ENCODE measurements at regions not wholly inside any gene's neighbourhood (a gene's known extent, or its start where the extent isn't known, plus 50 kb on each side); places are given as distances from the start of the nearest gene placed in this dataset.

GRCh38 chr3:152209776-152210175 is 59.0 kb upstream of the MBNL1 start:
- Histone ChIP-seq H3K79me2 (ENCODE audit: control insufficient read depth in 1 of 2, insufficient read depth in 2 of 2, low read length in 2 of 2) (no peaks in the 10 kb centered on the region), H3K9ac (replicated peaks in 1 of 4; ENCODE audit: extremely low read depth in 1 of 4, low read depth in 3 of 4, low read length in 3 of 4) (no peak overlapping the region), H3K4ac (replicated peaks; ENCODE audit: insufficient read length, low read depth, low read length) (no peak overlapping the region), H2BK120ac (replicated peaks; ENCODE audit: low read depth, low read length) (no peak overlapping the region), H3K18ac (ENCODE audit: extremely low read depth, low read length) (no peak overlapping the region), H3K27me3 (replicated peaks in 1 of 4; ENCODE audit: control insufficient read depth in 3 of 4, extremely low read depth in 1 of 4, insufficient read depth in 3 of 4, low read length in 3 of 4) (no peaks in the 10 kb centered on the region), H3K23ac (ENCODE audit: insufficient read length) (no peak overlapping the region), H2AK5ac (ENCODE audit: low read depth, low read length) (no peak overlapping the region), H3K23me2 (ENCODE audit: low read depth, low read length) (no peaks in the 10 kb centered on the region; the same call in 1 of the 2 replicates), H3K9me3 (ENCODE audit: insufficient read depth in 2 of 2, low read depth in 1 of 2, low read length in 1 of 2) (no peaks in the 10 kb centered on the region), H2BK20ac (ENCODE audit: low read length) (no peak overlapping the region), H3K27ac (ENCODE audit: low read depth, low read length) (no peak overlapping the region), H4K8ac (ENCODE audit: extremely low read depth, insufficient read depth, low read length) (no peak overlapping the region), H2BK15ac (ENCODE audit: low read length) (no peak overlapping the region), H3K4me1 (replicated peaks in 1 of 4; ENCODE audit: control insufficient read depth in 3 of 4, insufficient read depth in 4 of 4, low read length in 3 of 4) (peaks cover 0 to 2% (median 0%) of the 10 kb centered on the region in 4 experiments; a peak in 3 of 7 replicates), H2BK5ac (ENCODE audit: low read depth, low read length) (no peak overlapping the region), H3K56ac (replicated peaks; ENCODE audit: insufficient read length, low read depth, low read length) (no peak overlapping the region), H3K4me3 (ENCODE audit: extremely low read depth in 1 of 4, insufficient read depth in 2 of 4, low read depth in 3 of 4, low read length in 4 of 4) (no peak overlapping the region), H4K20me1 (replicated peaks in 1 of 2; ENCODE audit: control insufficient read depth in 1 of 2, insufficient read depth in 2 of 2, low read length in 2 of 2) (no peaks in the 10 kb centered on the region), H2BK12ac (ENCODE audit: low read depth, low read length) (no peak overlapping the region), H3K36me3 (ENCODE audit: control insufficient read depth in 2 of 4, insufficient read depth in 4 of 4, low read length in 3 of 4) (no peaks in the 10 kb centered on the region), H3K79me1 (ENCODE audit: low read depth, low read length) (no peaks in the 10 kb centered on the region), H2AFZ (ENCODE audit: low read length) (no peak overlapping the region), H3K14ac (ENCODE audit: insufficient read length) (no peak overlapping the region), H4K5ac (ENCODE audit: insufficient read length, low read depth, low read length) (no peak overlapping the region), H3K4me2 (ENCODE audit: insufficient read depth in 1 of 2, low read depth in 2 of 2, low read length in 2 of 2) (no peak overlapping the region), H4K91ac (replicated peaks; ENCODE audit: insufficient read length, low read length) (no peak overlapping the region)
- DNase-seq (ENCODE audit: low read depth in 1 of 2, low spot score in 2 of 2) (no peak), FAIRE-seq (no peak)
- CTCF ChIA-PET (ENCODE audit: partially characterized antibody): interaction anchor here (0.8 kb wide), 1 partner anchor 26 kb away, joined by 3 read pairs; no protein-coding TSS in a partner anchor
- POLR2A ChIA-PET (ENCODE audit: partially characterized antibody): no interaction called here
- WGBS, 2 experiments (ENCODE audit: extremely low coverage in 1 of 2, insufficient coverage in 1 of 2, insufficient read length in 1 of 2, insufficient replicate concordance in 2 of 2, low coverage in 1 of 2, low lambda C conversion rate in 2 of 2, missing lambda C conversion rate in 1 of 2): 77% methylated on average over 5 of the region's 5 CpGs; no CpG with 5 or more reads in 1 of the 2 experiments
- TF ChIP-seq ATF2 (IDR thresholded peaks at IDR 0.05; ENCODE audit: low read length): no peak
- no peak for TF ChIP-seq CBX5 (IDR thresholded peaks at IDR 0.05; ENCODE audit: low read depth, low read length)
- TF ChIP-seq BRCA1 (IDR thresholded peaks at IDR 0.05; ENCODE audit: low read depth, low read length): no peak
- TF ChIP-seq TAF1 (IDR thresholded peaks at IDR 0.05; ENCODE audit: low read depth, low read length): no peak
- no peak for TF ChIP-seq JUND (IDR thresholded peaks at IDR 0.05; ENCODE audit: low read length)
- no peak for TF ChIP-seq ASH2L (IDR thresholded peaks at IDR 0.05; ENCODE audit: low read length)
- TF ChIP-seq MAFK (IDR thresholded peaks at IDR 0.05; ENCODE audit: low read depth, low read length): no peak
- no peak for TF ChIP-seq TAF7 (optimal IDR thresholded peaks at IDR 0.05; ENCODE audit: borderline replicate concordance, low read depth, low read length)
- no peak for TF ChIP-seq NANOG (IDR thresholded peaks at IDR 0.05; ENCODE audit: insufficient read depth, low read depth, low read length, poor library complexity, severe bottlenecking)
